K562 (cell line): ENCODE measurements at regions not wholly inside any gene's neighbourhood (a gene's known extent, or its start where the extent isn't known, plus 50 kb on each side); places are given as distances from the start of the nearest gene placed in this dataset.
A peak's percentile ranks its signal among the peaks of the same experiment; 100 is the strongest.

Experiments
- MYBL2 ChIP-seq, 2 experiments: fragments of 450-650 bp in 1 of 2; sonication (generic) in 1 of 2; formaldehyde crosslinking in 1 of 2; IDR thresholded peaks; 2 replicates each; pipeline versions ENCODE4 v1.6.1 to v1.8.1; 2017 to 2022; ENCODE audit warnings: borderline replicate concordance in 1 of 2, inconsistent platforms in 1 of 2, low read depth in 1 of 2, mild to moderate bottlenecking in 1 of 2, missing genetic modification reagents in 1 of 2, moderate library complexity in 1 of 2
- POLR2H ChIP-seq: IDR thresholded peaks from 2 replicates; pipeline ENCODE4 v1.6.1; 2016; ENCODE audit warnings: missing genetic modification characterization, low read depth, mild to moderate bottlenecking, control low read depth, missing compliant biosample characterization, moderate library complexity
- RREB1 ChIP-seq: fragments of 250-450 bp; sonication (Bioruptor Pico); IDR thresholded peaks from 2 replicates; pipeline ENCODE4 v1.4.0; 2020
- SRSF3 ChIP-seq: fragments of 200-400 bp; formaldehyde crosslinking; IDR thresholded peaks from 2 replicates; pipeline ENCODE4 v1.6.1; 2016; ENCODE audit warnings: mild to moderate bottlenecking, low read length, moderate library complexity; ENCODE audit not compliant: insufficient read depth
- TCF7 ChIP-seq: sonication (generic); IDR thresholded peaks from 2 replicates; pipeline ENCODE4 v1.6.1; 2016; ENCODE audit warnings: antibody characterized with exemption, borderline replicate concordance
- ZNF408 ChIP-seq: fragments of 250-450 bp; sonication (Bioruptor Pico); IDR thresholded peaks from 2 replicates; pipeline ENCODE4 v1.4.0; 2020; ENCODE audit warnings: low read depth, mild to moderate bottlenecking, moderate library complexity
- TF ChIP-seq, protein P1 (sequence below): fragments of 450-650 bp; formaldehyde crosslinking; IDR thresholded peaks from 2 replicates; pipeline ENCODE4 v1.4.0; 2020; ENCODE audit warnings: mild to moderate bottlenecking, moderate library complexity
- TF ChIP-seq, protein P2 (sequence below), 2 experiments: fragments of 450-650 bp; formaldehyde crosslinking in 1 of 2; IDR thresholded peaks; 2 replicates each; pipeline versions ENCODE4 v1.4.0 to v1.6.1; 2014 to 2020; ENCODE audit warnings: mild to moderate bottlenecking in 2 of 2, borderline replicate concordance in 1 of 2, low read depth in 1 of 2

DNA sequence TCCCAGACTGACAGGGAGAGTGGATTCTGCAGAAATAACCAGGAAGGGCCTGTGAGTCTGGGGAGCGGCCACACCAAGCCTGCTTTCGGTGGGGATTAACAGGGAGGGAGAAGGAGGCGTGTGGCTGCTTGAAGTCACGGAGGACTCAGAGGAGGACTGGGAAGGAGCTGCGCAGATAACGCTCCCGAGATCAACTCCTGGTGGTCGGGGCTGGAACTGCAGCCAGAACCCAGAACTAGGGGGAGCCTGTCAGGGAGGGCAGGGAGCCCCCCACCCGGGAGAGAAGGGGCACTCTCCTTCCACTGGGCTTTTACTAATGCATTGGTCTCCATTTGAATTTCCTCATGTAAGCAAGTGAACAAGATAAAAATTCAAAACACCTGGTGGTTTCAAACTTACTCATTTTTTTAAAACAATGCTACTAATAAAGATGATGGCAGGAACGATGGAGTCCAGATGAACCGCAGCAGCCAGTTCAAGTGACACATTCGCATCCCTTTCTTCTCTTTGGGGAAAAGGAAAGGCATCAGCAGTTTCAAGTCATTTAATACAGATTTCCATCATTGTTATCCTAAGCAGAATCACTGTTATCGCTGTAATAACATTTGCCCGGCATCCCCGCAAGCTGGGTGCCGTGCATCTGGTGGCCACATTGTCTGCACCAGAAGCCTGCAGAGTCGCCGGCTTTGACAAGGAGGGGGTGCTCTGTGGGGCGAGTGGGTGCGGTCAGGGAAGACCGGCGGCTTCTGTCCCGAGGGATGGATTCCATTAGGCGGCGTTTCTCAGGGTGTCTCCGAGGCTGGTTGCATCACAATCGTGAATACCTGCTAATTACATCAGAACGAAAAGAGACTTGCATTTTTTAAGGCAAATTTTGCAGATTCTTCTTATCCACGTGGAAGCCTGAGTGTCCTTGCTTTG, 183.0 kb downstream of the FOXL1 start (continued):
- TF ChIP-seq, protein P1, sequence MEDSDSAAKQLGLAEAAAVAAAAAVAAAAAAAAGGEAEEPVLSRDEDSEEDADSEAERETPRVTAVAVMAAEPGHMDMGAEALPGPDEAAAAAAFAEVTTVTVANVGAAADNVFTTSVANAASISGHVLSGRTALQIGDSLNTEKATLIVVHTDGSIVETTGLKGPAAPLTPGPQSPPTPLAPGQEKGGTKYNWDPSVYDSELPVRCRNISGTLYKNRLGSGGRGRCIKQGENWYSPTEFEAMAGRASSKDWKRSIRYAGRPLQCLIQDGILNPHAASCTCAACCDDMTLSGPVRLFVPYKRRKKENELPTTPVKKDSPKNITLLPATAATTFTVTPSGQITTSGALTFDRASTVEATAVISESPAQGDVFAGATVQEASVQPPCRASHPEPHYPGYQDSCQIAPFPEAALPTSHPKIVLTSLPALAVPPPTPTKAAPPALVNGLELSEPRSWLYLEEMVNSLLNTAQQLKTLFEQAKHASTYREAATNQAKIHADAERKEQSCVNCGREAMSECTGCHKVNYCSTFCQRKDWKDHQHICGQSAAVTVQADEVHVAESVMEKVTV (CRISPR knock-in tag) = no peak
- TF ChIP-seq RREB1 (CRISPR knock-in tag) (no peak), MYBL2 (IDR thresholded peaks at IDR 0.05; ENCODE audit: low read depth) (no peak), MYBL2 (CRISPR knock-in tag; IDR thresholded peaks at IDR 0.05; ENCODE audit: borderline replicate concordance) (no peak), POLR2H (tag) (no peak), TCF7 (no peak), ZNF408 (CRISPR knock-in tag) (no peak), SRSF3 (no peak)
- TF ChIP-seq, protein P2, sequence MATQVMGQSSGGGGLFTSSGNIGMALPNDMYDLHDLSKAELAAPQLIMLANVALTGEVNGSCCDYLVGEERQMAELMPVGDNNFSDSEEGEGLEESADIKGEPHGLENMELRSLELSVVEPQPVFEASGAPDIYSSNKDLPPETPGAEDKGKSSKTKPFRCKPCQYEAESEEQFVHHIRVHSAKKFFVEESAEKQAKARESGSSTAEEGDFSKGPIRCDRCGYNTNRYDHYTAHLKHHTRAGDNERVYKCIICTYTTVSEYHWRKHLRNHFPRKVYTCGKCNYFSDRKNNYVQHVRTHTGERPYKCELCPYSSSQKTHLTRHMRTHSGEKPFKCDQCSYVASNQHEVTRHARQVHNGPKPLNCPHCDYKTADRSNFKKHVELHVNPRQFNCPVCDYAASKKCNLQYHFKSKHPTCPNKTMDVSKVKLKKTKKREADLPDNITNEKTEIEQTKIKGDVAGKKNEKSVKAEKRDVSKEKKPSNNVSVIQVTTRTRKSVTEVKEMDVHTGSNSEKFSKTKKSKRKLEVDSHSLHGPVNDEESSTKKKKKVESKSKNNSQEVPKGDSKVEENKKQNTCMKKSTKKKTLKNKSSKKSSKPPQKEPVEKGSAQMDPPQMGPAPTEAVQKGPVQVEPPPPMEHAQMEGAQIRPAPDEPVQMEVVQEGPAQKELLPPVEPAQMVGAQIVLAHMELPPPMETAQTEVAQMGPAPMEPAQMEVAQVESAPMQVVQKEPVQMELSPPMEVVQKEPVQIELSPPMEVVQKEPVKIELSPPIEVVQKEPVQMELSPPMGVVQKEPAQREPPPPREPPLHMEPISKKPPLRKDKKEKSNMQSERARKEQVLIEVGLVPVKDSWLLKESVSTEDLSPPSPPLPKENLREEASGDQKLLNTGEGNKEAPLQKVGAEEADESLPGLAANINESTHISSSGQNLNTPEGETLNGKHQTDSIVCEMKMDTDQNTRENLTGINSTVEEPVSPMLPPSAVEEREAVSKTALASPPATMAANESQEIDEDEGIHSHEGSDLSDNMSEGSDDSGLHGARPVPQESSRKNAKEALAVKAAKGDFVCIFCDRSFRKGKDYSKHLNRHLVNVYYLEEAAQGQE (IDR thresholded peaks at IDR 0.05; ENCODE audit: borderline replicate concordance) = peak; percentile 13; the same call in 1 of the 2 replicates
- TF ChIP-seq, protein P2 (CRISPR knock-in tag; IDR thresholded peaks at IDR 0.05; ENCODE audit: low read depth) = no peak
